GM13977 (cell line): ENCODE measurements at regions not wholly inside any gene's neighbourhood (a gene's known extent, or its start where the extent isn't known, plus 50 kb on each side); places are given as distances from the start of the nearest gene placed in this dataset.

ENCODE experiments used
- DNase-seq: peaks from one replicate; pipeline ENCODE4 v3.0.0; 2012; ENCODE audit warnings: low spot score
- in situ Hi-C: fragments of 300-500 bp; cut with MboI; formaldehyde crosslinking; loops from one replicate; pipeline ENCODE4 v1.12.0; 2022; ENCODE audit warnings: low sequenced_read_pairs, low pct_unique_long_range_greater_than_20kb, mixed read lengths, inconsistent platforms; ENCODE audit not compliant: unreplicated experiment
- TF ChIP-seq, protein P1 (sequence below): IDR thresholded peaks from 2 replicates; pipeline ENCODE4 v1.5.1; 2012; ENCODE audit warnings: mild to moderate bottlenecking, control low read depth; ENCODE audit not compliant: insufficient read depth; ENCODE audit errors: extremely low read depth, missing control alignments

DNA sequence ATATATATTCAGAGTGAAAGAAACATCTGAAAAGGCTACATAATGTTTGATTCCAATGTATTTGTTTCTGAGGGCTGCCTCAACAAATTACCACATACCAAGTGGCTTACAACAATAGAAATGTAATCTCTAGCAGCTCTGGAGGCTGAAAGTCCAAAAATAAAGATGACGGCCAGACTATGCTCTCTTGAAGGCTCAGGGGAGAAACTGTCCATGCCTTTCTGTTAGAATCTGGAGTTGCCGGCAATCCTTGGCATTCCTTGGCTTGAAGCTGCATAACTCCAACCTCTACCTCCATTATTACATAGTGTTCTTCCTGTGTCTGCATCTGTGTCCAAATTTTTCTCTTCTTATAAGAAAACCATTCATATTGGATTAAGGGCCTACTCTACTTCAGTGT lies 68.1 kb upstream of the PLEKHG7 start:
- in situ Hi-C loops = no loop called here
- DNase-seq = no peak
- TF ChIP-seq, protein P1, sequence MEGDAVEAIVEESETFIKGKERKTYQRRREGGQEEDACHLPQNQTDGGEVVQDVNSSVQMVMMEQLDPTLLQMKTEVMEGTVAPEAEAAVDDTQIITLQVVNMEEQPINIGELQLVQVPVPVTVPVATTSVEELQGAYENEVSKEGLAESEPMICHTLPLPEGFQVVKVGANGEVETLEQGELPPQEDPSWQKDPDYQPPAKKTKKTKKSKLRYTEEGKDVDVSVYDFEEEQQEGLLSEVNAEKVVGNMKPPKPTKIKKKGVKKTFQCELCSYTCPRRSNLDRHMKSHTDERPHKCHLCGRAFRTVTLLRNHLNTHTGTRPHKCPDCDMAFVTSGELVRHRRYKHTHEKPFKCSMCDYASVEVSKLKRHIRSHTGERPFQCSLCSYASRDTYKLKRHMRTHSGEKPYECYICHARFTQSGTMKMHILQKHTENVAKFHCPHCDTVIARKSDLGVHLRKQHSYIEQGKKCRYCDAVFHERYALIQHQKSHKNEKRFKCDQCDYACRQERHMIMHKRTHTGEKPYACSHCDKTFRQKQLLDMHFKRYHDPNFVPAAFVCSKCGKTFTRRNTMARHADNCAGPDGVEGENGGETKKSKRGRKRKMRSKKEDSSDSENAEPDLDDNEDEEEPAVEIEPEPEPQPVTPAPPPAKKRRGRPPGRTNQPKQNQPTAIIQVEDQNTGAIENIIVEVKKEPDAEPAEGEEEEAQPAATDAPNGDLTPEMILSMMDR = no peak

DNA sequence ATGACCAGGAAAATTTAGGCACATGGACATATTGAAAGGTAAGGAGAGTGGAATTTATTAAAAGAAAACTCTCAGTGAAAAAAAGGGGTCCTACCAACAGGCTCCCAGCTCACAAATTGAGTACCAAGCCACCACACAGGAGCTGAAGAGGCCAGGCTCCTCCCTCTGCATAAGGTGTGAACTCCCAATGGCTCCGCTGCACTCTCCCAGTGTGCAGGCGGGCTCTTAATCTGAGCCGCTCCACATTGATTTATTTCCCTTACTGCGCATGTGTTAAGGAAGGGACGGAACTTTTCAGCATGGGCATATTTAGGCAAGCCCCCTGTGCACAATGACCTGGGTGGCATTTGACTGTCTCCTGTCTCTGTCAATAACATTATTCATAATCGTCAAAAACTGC lies 68.6 kb upstream of the PLEKHG7 start:
- DNase-seq = no peak
- TF ChIP-seq, protein P1 = no peak
- in situ Hi-C loops = no loop called here

DNA sequence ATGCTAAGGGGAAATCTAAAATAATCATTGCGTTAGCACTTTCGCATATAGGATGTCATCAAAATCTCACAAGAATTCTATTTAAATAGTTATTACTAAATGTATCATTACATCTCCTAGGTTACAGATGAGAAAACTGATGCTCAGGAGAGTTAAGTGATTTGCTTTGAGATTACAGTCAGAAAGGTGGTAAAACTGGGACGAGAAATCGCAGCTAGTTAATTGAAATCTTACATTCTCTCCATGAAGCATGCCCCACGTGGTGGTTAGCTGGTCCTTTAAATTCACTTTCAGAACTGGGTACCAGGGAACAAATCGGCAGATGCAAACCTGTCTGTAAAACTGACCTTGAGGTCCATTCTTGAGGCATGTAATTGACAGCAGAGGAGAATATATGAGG lies 71.8 kb upstream of the PLEKHG7 start:
- no peak for DNase-seq
- TF ChIP-seq, protein P1 = no peak
- in situ Hi-C loops = no loop called here

DNA sequence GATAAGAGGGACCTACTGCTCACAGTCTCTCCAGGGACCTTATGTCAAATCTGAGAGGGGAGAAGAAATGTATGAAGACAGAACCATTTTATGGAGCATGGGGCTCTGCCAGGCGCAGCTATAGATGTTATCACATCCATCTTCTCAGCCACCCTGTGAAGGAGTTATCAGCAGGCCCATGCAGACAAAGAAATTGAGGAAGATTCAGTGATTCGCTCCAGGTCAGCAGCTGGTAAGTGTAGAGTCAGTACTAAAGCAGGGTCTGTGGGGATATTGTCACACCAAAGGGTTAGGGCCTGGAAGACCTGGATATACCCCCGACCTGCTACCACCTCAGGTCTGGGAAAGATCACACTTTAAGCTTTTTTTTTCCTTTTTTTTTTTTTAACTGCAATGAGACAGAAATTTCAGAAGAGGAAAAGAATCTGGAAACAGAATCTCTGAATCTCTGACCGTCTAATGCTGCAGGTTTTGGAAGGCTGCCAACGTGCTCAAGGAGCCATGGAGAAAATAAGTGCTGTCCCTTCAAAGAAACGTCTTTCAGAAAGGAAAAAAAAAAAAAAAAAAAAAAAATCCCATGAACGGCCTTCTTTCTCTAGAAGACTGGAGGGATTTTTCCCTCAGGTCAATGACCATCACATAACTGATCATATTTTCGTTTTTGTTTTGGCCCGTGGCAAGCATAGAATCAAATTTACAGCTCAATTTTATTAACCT lies 73.3 kb upstream of the PLEKHG7 start:
- TF ChIP-seq, protein P1 = no peak
- no peak for DNase-seq
- in situ Hi-C loops = no loop called here

DNA sequence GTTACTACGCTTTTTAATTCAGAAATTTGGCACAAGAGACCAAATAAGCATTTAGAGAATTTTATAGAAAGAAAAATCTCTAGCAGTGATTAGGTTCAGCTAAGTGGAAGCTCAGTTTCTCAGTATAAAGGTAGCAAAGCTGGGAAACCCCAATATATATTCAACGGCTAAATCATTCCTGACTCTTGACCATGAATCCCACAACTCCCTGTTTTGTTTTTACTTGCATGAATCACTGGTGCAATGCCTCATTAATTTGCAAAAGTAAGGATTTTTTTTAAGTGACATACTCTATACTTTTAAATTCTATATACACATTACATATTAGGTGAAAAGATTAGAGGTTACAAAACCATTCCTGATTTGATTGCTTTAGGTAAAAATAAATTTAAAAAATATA lies 74.3 kb upstream of the PLEKHG7 start:
- TF ChIP-seq, protein P1 = no peak
- DNase-seq = no peak
- in situ Hi-C loops = no loop called here

DNA sequence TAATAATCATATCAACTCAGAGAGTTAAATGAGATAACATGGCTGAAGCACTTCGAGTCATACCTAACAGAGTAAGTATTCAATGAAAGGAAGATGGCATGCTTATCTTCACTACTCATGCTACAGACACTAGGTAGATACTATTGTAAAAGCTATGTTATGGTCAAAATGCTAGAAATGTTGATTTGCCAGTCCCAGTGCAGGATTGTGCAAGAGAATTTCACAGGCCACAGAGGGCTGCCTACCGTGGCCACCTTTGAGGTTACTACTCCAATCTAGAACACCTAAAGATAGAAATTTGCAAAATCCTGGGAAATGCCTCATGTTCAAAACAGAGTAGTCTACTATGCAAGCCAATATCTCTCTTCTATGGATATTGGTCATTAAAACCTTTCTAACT lies 75.3 kb upstream of the PLEKHG7 start:
- in situ Hi-C loops = no loop called here
- TF ChIP-seq, protein P1 = no peak
- DNase-seq = no peak
